Subcutaneous abdominal adipose tissue (tissue), 5 donors: ENCODE measurements at regions not wholly inside any gene's neighbourhood (a gene's known extent, or its start where the extent isn't known, plus 50 kb on each side); places are given as distances from the start of the nearest gene placed in this dataset.

Source experiments
- H3K27ac ChIP-seq: one replicate; pipeline ENCODE4 v1.7.0; 2013; ENCODE audit warnings: low read depth, mild to moderate bottlenecking, inconsistent platforms, low read length, moderate library complexity
- H3K27me3 ChIP-seq, 5 donors: one replicate each; pipeline ENCODE4 v1.7.0; 2013; ENCODE audit warnings: low read length in 5 of 5, inconsistent platforms in 1 of 5; ENCODE audit not compliant: control insufficient read depth in 5 of 5, insufficient read depth in 4 of 5
- H3K36me3 ChIP-seq, 5 donors: one replicate each; pipeline ENCODE4 v1.7.0; 2013; ENCODE audit warnings: low read length in 5 of 5; ENCODE audit not compliant: control insufficient read depth in 5 of 5, insufficient read depth in 5 of 5
- H3K4me1 ChIP-seq, 5 donors: one replicate each; pipeline ENCODE4 v1.7.0; 2013; ENCODE audit warnings: low read length in 5 of 5, mild to moderate bottlenecking in 3 of 5, moderate library complexity in 1 of 5; ENCODE audit not compliant: control insufficient read depth in 5 of 5, insufficient read depth in 5 of 5
- H3K4me3 ChIP-seq, 5 donors: one replicate each; pipeline ENCODE4 v1.7.0; 2013; ENCODE audit warnings: low read length in 5 of 5, low read depth in 1 of 5
- H3K9ac ChIP-seq, 5 donors: one replicate each; pipeline ENCODE4 v1.7.0; 2013; ENCODE audit warnings: low read length in 5 of 5, mild to moderate bottlenecking in 4 of 5, moderate library complexity in 3 of 5
- H3K9me3 ChIP-seq, 5 donors: one replicate each; pipeline ENCODE4 v1.7.0; 2013; ENCODE audit warnings: low read length in 5 of 5; ENCODE audit not compliant: control insufficient read depth in 5 of 5
- donor health status: healthy.
- donor health status: healthy.
- donor health status: healthy.
- donor health status: healthy.
- donor health status: healthy.

DNA sequence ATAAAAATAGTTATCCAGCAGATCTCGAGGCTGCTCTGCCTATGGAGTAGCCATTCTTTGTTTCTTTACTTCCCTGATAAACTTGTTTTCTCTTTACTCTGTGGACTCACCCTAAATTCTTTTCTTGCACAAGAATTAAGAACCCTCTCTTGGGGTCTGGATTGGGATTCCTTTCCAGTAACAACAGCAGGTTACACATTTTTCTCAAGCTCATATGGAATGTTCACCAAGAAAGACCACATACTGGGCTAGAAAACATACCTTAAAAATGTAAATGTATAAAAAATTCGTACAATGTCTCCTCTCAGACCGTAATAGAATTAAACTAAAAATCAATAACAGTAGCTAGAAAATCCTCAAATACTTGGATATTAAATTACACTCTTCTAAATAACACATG is 299.2 kb downstream of the CNTN3 start:
- Histone ChIP-seq H3K4me1 (no peaks in the 10 kb centered on the region), H3K9ac (no peak overlapping the region), H3K4me3 (no peak overlapping the region)

DNA sequence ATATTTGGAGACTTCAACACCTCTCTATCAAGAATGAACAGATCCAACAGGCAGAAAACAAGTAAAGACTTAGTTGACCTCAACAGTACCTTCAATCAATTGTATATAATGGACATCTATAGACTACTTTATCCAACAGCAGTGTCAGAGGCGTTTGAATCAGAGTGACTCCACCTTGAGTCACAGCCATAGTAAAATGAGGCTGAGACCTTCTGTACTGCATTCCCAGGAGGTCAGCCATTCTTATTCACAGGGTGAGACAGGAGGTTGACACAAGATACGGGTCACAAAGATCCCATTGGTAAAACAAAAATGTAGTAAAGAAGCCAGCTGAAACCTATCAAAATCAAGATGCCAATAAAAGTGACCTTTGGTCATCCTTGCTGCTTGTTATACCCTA is 299.8 kb downstream of the CNTN3 start:
- no peaks in the 10 kb centered on the region for H3K27me3 ChIP-seq
- H3K4me1 ChIP-seq: no peaks in the 10 kb centered on the region
- H3K4me3 ChIP-seq: no peak overlapping the region
- H3K27ac ChIP-seq: no peak overlapping the region
- H3K36me3 ChIP-seq: no peaks in the 10 kb centered on the region
- H3K9ac ChIP-seq: no peak overlapping the region
- H3K9me3 ChIP-seq: peaks cover 0 to 3% (median 0%) of the 10 kb centered on the region in 5 donors

More for the DNA sequence above, 299.2 kb downstream of the CNTN3 start:
- Histone ChIP-seq H3K9me3 (peaks cover 0 to 3% (median 0%) of the 10 kb centered on the region in 5 donors), H3K36me3 (no peaks in the 10 kb centered on the region), H3K27me3 (no peaks in the 10 kb centered on the region), H3K27ac (no peak overlapping the region)

DNA sequence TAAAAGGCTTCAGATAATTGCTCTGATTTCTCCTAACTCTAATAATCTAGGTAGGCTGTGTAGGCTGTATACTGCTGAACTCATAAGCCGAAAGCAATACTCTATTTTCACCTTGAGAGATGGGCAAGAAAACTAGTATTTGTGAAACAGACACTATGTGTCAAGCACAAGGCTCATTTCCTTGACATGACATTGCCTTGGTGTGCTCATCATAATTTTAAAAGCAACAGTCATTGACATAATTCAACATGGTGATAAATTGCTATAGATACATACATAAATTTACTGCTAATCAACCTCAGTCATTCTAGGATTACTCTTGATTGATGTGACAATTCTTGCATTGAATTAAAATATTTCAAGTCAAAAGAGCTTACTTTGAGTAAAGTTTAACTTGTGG is 304.7 kb downstream of the CNTN3 start:
- Histone ChIP-seq H3K27me3 (no peaks in the 10 kb centered on the region), H3K4me1 (no peaks in the 10 kb centered on the region), H3K27ac (no peak overlapping the region), H3K9me3 (no peaks in the 10 kb centered on the region), H3K36me3 (no peaks in the 10 kb centered on the region), H3K4me3 (no peak overlapping the region), H3K9ac (no peak overlapping the region)

DNA sequence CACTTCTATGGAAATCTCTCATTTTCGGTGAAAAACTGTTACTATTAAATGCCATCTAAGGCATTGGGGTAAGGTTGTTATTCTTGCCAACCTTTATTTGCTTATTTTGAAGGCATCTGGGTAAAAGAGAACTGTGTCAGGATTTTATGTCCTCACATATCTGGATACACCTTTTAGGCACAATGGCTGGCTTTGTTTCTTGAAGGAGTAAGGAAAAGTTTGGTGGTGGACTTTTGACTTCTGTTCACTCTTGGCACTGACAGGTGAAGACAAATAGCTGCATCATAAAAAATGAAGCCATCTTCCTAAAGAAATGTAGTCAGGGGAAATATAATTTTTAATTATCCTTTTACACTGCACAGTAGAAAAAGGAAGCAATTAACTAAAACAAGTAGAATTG is 310.0 kb downstream of the CNTN3 start:
- Histone ChIP-seq H3K27ac (no peak overlapping the region), H3K9ac (no peak overlapping the region), H3K4me3 (no peak overlapping the region), H3K36me3 (peaks cover 0 to 12% (median 3%) of the 10 kb centered on the region in 5 donors), H3K9me3 (no peaks in the 10 kb centered on the region), H3K4me1 (no peaks in the 10 kb centered on the region), H3K27me3 (no peaks in the 10 kb centered on the region)

DNA sequence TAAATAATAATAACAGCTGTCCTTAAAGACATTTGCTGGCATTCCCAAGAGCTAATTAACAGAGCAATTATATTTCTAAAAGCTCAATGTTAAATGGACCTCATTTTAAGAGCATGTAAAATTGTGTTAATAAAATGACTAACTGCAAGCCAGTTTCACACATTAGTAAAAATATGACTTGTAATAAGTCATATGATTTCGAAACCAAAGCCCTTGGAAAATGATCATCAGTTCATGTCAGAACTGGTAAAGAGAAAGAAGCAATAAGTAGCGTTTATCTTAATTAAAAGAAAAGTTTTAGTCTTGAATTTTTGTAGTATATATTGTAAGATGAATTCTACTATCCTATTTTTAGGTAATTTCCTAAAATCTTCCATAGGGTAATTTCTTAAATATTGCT is 310.7 kb downstream of the CNTN3 start:
- Histone ChIP-seq H3K36me3 (peaks cover 0 to 12% (median 3%) of the 10 kb centered on the region in 5 donors), H3K9ac (no peak overlapping the region), H3K27ac (no peak overlapping the region), H3K4me3 (no peak overlapping the region), H3K27me3 (no peaks in the 10 kb centered on the region), H3K9me3 (no peaks in the 10 kb centered on the region), H3K4me1 (no peaks in the 10 kb centered on the region)

DNA sequence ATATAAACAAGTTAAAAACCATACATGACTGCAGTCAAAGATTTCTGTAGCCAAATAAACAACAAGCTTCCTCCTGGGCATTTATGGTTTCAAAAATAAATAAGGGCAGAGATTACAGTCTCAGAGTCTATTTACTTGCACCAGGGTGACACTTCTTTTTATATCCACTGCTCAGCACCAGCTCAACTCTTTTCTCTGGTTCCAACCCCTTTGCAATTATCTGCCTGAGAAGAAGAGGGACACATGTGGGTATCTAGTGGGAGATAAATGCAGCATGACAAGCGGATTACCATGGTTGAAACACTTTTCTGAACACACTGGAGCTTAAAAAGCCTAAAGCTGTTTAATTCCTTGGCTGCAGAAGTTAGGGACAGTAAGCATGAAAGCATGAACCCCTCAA is 311.5 kb downstream of the CNTN3 start:
- Histone ChIP-seq H3K27ac (no peak overlapping the region), H3K4me3 (no peak overlapping the region), H3K36me3 (peaks cover 0 to 12% (median 3%) of the 10 kb centered on the region in 5 donors)

DNA sequence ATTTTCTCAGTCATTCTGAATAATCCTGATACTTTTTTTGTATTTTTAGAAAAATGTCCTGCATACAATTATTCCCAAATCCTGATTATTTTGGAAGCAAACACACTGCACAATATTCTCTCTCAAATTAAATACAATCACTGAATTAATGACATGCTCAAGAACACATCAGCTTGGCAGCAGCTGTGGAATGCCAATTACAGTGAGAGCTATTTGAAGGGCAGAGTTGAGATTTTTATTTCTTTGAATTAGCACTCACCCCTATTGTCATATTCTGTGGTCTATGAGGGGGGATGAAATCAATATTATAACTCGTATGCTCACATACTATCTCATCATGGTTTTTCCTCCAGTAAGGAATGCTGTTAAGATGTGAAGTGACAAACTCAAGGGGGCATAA is 312.2 kb downstream of the CNTN3 start:
- no peak overlapping the region for H3K4me3 ChIP-seq
- no peak overlapping the region for H3K27ac ChIP-seq
- H3K9ac ChIP-seq: no peak overlapping the region
- no peaks in the 10 kb centered on the region for H3K4me1 ChIP-seq
- no peaks in the 10 kb centered on the region for H3K27me3 ChIP-seq
- peaks cover 0 to 15% (median 3%) of the 10 kb centered on the region in 5 donors for H3K36me3 ChIP-seq
- no peaks in the 10 kb centered on the region for H3K9me3 ChIP-seq

More for the DNA sequence above, 311.5 kb downstream of the CNTN3 start:
- no peaks in the 10 kb centered on the region for H3K27me3 ChIP-seq
- H3K4me1 ChIP-seq: no peaks in the 10 kb centered on the region
- no peaks in the 10 kb centered on the region for H3K9me3 ChIP-seq
- H3K9ac ChIP-seq: no peak overlapping the region

DNA sequence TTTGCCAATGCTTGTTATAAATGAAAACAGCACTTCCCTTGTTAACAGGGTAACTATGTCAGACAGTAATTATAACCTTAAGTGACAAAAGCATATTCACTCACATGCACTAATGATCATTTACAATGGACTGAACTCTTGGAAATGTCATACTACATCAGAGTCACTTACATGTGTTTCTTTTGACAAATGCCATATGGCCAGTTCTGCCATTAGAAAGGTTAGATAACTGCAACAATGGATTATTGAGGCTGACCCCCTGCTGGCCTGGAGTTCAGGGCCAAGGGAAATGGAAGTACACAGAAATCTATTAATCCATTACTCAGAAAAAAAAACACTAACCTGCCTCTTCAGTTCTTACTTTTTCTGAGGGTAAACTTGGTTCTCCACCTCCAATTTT is 313.4 kb downstream of the CNTN3 start:
- Histone ChIP-seq H3K4me1 (no peaks in the 10 kb centered on the region), H3K9me3 (no peaks in the 10 kb centered on the region), H3K27me3 (no peaks in the 10 kb centered on the region), H3K9ac (no peak overlapping the region), H3K4me3 (no peak overlapping the region), H3K36me3 (peaks cover 0 to 19% (median 3%) of the 10 kb centered on the region in 5 donors), H3K27ac (no peak overlapping the region)

DNA sequence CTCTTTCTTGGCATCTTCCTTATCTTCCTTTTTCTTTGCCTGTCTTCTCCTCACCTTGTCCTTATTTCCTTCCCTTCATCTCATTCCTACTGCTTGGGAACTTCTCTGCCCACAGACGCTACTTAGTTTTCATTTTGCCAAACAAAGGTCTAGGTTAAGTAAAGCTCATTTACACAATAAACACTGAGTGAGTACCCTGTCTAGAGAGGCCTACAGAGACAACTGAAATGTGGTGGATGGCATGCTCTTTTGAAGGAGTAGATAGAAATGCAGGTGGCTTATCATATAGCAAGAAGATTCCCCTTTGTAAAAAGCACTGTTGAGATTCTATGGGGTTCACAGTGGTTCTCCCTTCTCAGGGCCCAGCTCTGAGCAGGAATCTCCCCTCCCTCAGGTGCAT is 319.0 kb downstream of the CNTN3 start:
- Histone ChIP-seq H3K27ac (no peak overlapping the region), H3K9me3 (no peaks in the 10 kb centered on the region)

DNA sequence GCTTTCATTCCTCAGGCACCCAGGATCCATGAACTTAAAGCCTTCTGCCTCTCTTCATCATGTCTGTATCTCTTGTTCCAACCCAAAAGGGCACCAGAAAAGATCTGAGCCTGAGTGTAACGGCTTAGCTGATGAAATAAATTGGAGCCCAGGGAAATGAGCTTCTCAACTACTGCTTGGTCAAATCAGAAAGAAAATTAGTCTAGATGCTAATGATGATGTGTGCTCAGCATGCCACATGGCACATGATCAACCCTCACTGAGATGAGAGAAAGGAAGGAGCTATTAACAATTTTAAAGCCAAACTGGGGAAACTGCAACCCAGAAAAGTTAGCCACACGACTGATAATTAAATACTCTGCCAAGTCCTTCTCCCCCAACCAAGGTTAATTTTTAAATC is 325.7 kb downstream of the CNTN3 start:
- Histone ChIP-seq H3K9me3 (no peaks in the 10 kb centered on the region), H3K9ac (no peak overlapping the region), H3K4me1 (no peaks in the 10 kb centered on the region), H3K27ac (no peak overlapping the region), H3K36me3 (peaks cover 0 to 5% (median 2%) of the 10 kb centered on the region in 5 donors), H3K4me3 (no peak overlapping the region), H3K27me3 (no peaks in the 10 kb centered on the region)

More for the DNA sequence above, 319.0 kb downstream of the CNTN3 start:
- Histone ChIP-seq H3K36me3 (peaks cover 0 to 24% (median 2%) of the 10 kb centered on the region in 5 donors), H3K4me3 (no peak overlapping the region), H3K4me1 (no peaks in the 10 kb centered on the region), H3K9ac (no peak overlapping the region), H3K27me3 (no peaks in the 10 kb centered on the region)

DNA sequence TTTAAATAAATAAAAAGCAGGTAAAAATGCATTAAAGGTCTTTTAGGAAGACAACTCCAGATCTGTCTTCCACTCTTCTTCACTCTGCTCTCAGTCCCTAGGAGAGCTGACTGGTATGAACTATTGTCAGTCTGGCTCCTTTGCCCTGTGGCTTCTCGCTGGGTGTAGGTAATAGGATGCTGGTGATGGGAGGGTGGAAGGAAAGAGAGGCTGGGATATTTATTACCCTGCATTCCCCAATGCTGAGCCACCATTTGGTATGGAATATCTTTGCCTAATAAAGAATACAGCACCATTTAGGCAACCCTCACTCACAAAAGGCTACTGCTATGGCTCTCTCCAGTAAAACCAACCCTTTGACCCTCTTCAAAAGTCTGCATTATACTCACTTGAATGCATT is 326.9 kb downstream of the CNTN3 start:
- H3K27me3 ChIP-seq: no peaks in the 10 kb centered on the region
- no peak overlapping the region for H3K9ac ChIP-seq
- no peak overlapping the region for H3K27ac ChIP-seq
- no peak overlapping the region for H3K4me3 ChIP-seq
- H3K4me1 ChIP-seq: no peaks in the 10 kb centered on the region
- no peaks in the 10 kb centered on the region for H3K9me3 ChIP-seq
- peaks cover 0 to 5% (median 2%) of the 10 kb centered on the region in 5 donors for H3K36me3 ChIP-seq
